ENCODE measurements at regions not wholly inside any gene's neighbourhood (a gene's known extent, or its start where the extent isn't known, plus 50 kb on each side); places are given as distances from the start of the nearest gene placed in this dataset.

DNA sequence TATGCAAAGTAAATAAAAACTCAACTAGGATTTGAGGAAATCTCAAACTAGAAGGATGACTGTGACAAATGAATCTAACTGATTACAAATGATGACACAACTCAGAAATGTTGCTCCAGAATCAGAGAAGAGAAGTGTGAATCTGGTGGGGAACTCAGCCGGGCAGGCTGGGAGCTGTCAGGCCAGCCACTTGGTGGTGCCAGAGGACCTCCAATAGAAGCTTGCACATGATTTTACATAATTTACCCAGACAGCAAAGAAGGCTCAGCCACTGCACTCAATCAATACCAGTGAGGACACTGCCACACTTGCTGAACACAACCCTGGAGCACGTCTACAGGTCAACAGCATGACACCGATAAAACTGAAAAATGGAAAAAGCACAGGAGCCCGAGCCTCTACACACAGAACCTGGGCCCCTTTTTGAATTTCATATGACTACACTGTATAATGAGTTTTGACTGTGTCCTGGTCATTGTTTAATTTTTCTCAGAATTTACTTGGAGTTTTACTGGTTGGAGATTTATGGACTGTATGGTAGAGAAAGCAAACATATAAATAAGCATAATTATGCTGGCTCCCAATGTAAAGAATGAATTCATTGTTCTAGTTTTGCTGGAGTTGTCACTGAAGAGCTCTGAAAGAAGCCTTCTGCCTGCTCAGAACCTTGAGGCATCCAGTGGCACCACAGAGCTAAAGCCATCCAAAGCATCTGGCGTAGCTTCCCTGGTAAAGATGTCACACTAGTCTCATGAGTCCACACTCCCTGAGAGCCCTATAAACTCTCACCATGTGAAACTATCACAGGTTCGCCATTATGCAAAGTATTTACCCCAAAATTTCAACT lies 296.5 kb downstream of the THBS2 start:
- TF ChIP-seq, protein P1, sequence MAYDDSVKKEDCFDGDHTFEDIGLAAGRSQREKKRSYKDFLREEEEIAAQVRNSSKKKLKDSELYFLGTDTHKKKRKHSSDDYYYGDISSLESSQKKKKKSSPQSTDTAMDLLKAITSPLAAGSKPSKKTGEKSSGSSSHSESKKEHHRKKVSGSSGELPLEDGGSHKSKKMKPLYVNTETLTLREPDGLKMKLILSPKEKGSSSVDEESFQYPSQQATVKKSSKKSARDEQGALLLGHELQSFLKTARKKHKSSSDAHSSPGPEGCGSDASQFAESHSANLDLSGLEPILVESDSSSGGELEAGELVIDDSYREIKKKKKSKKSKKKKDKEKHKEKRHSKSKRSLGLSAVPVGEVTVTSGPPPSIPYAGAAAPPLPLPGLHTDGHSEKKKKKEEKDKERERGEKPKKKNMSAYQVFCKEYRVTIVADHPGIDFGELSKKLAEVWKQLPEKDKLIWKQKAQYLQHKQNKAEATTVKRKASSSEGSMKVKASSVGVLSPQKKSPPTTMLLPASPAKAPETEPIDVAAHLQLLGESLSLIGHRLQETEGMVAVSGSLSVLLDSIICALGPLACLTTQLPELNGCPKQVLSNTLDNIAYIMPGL (CRISPR knock-in tag; IDR thresholded peaks at IDR 0.05; ENCODE audit: borderline replicate concordance): no peak
- TF ChIP-seq, protein P2, sequence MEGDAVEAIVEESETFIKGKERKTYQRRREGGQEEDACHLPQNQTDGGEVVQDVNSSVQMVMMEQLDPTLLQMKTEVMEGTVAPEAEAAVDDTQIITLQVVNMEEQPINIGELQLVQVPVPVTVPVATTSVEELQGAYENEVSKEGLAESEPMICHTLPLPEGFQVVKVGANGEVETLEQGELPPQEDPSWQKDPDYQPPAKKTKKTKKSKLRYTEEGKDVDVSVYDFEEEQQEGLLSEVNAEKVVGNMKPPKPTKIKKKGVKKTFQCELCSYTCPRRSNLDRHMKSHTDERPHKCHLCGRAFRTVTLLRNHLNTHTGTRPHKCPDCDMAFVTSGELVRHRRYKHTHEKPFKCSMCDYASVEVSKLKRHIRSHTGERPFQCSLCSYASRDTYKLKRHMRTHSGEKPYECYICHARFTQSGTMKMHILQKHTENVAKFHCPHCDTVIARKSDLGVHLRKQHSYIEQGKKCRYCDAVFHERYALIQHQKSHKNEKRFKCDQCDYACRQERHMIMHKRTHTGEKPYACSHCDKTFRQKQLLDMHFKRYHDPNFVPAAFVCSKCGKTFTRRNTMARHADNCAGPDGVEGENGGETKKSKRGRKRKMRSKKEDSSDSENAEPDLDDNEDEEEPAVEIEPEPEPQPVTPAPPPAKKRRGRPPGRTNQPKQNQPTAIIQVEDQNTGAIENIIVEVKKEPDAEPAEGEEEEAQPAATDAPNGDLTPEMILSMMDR (IDR thresholded peaks at IDR 0.05): peak; percentile 77

Data from A549 (cell line).